ENCODE measurements at regions not wholly inside any gene's neighbourhood (a gene's known extent, or its start where the extent isn't known, plus 50 kb on each side); places are given as distances from the start of the nearest gene placed in this dataset.
A peak's percentile ranks its signal among the peaks of the same experiment; 100 is the strongest.

GRCh38 chr3:107111872-107112271, 265.4 kb upstream of the CCDC54 start:
- Histone ChIP-seq H3K36me3 (ENCODE audit: control insufficient read depth, insufficient read depth, low read length) (no peaks in the 10 kb centered on the region), H3K27me3 (ENCODE audit: control insufficient read depth, insufficient read depth, low read length) (no peaks in the 10 kb centered on the region), H3K9me3 (ENCODE audit: control insufficient read depth, low read length) (no peaks in the 10 kb centered on the region), H3K4me2 (ENCODE audit: low read length) (no peak overlapping the region), H3K79me2 (no peaks in the 10 kb centered on the region), H2AFZ (no peak overlapping the region), H3K9ac (no peak overlapping the region), H3K4me1 (peaks cover 3% of the 10 kb centered on the region), H3K4me3 (ENCODE audit: low read depth, low read length) (no peak overlapping the region), H3K27ac (no peak overlapping the region)
- TF ChIP-seq, protein P1, sequence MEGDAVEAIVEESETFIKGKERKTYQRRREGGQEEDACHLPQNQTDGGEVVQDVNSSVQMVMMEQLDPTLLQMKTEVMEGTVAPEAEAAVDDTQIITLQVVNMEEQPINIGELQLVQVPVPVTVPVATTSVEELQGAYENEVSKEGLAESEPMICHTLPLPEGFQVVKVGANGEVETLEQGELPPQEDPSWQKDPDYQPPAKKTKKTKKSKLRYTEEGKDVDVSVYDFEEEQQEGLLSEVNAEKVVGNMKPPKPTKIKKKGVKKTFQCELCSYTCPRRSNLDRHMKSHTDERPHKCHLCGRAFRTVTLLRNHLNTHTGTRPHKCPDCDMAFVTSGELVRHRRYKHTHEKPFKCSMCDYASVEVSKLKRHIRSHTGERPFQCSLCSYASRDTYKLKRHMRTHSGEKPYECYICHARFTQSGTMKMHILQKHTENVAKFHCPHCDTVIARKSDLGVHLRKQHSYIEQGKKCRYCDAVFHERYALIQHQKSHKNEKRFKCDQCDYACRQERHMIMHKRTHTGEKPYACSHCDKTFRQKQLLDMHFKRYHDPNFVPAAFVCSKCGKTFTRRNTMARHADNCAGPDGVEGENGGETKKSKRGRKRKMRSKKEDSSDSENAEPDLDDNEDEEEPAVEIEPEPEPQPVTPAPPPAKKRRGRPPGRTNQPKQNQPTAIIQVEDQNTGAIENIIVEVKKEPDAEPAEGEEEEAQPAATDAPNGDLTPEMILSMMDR (IDR thresholded peaks at IDR 0.05): no peak

- Histone ChIP-seq H3K27ac (no peak overlapping the region), H3K4me1 (peaks cover 7% of the 10 kb centered on the region), H3K79me2 (no peaks in the 10 kb centered on the region), H3K9me3 (ENCODE audit: control insufficient read depth, low read length) (no peaks in the 10 kb centered on the region), H3K9ac (no peak overlapping the region), H3K4me2 (ENCODE audit: low read length) (no peak overlapping the region), H3K36me3 (ENCODE audit: control insufficient read depth, insufficient read depth, low read length) (no peaks in the 10 kb centered on the region), H2AFZ (no peak overlapping the region), H3K4me3 (ENCODE audit: low read depth, low read length) (no peak overlapping the region), H3K27me3 (ENCODE audit: control insufficient read depth, insufficient read depth, low read length) (no peaks in the 10 kb centered on the region)
- TF ChIP-seq, protein P1 (IDR thresholded peaks at IDR 0.05): no peak
Observed at GRCh38 chr3:107112356-107112755, 264.9 kb upstream of the CCDC54 start.

- H3K9me3 ChIP-seq (ENCODE audit: control insufficient read depth, low read length): no peaks in the 10 kb centered on the region
- H3K27ac ChIP-seq: no peak overlapping the region
- no peaks in the 10 kb centered on the region for H3K79me2 ChIP-seq
- H2AFZ ChIP-seq: no peak overlapping the region
- no peak overlapping the region for H3K9ac ChIP-seq
- H3K36me3 ChIP-seq (ENCODE audit: control insufficient read depth, insufficient read depth, low read length): no peaks in the 10 kb centered on the region
- no peaks in the 10 kb centered on the region for H3K27me3 ChIP-seq (ENCODE audit: control insufficient read depth, insufficient read depth, low read length)
- no peak overlapping the region for H3K4me3 ChIP-seq (ENCODE audit: low read depth, low read length)
- H3K4me1 ChIP-seq: peaks cover 15% of the 10 kb centered on the region
- no peak overlapping the region for H3K4me2 ChIP-seq (ENCODE audit: low read length)
- TF ChIP-seq, protein P1 (IDR thresholded peaks at IDR 0.05): no peak
Observed at GRCh38 chr3:107116251-107116650, 261.0 kb upstream of the CCDC54 start.

DNA sequence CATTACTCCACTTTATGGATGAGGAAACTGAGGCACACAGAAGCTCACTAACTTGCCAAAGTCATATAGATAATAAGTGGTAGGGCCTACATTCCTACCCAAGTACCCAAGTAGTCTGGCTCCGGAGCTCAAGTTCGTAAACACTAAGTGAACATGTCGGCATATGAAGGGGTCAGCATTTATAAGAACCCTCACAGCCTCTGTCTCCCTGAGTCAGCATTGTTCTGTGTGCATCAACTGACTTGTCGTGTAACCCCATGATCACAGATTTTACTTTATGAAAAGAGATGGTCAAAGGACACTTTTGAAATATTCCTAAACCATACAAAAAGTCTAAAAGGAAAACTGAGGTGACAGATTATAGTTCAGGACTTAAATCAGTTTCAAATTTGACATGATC, 260.1 kb upstream of the CCDC54 start:
- H3K27ac ChIP-seq: no peak overlapping the region
- peak overlapping the region; percentile 13 for H2AFZ ChIP-seq
- H3K4me3 ChIP-seq (ENCODE audit: low read depth, low read length): no peak overlapping the region
- peaks cover 12% of the 10 kb centered on the region for H3K4me1 ChIP-seq
- TF ChIP-seq, protein P1 (IDR thresholded peaks at IDR 0.05): no peak
- H3K27me3 ChIP-seq (ENCODE audit: control insufficient read depth, insufficient read depth, low read length): no peaks in the 10 kb centered on the region
- H3K9me3 ChIP-seq (ENCODE audit: control insufficient read depth, low read length): no peaks in the 10 kb centered on the region
- no peak overlapping the region for H3K9ac ChIP-seq
- no peaks in the 10 kb centered on the region for H3K79me2 ChIP-seq
- H3K36me3 ChIP-seq (ENCODE audit: control insufficient read depth, insufficient read depth, low read length): no peaks in the 10 kb centered on the region
- no peak overlapping the region for H3K4me2 ChIP-seq (ENCODE audit: low read length)

- H3K27ac ChIP-seq: peak overlapping the region; percentile 52
- H3K27me3 ChIP-seq (ENCODE audit: control insufficient read depth, insufficient read depth, low read length): no peaks in the 10 kb centered on the region
- H3K4me2 ChIP-seq (ENCODE audit: low read length): no peak overlapping the region
- H3K79me2 ChIP-seq: no peaks in the 10 kb centered on the region
- no peak overlapping the region for H3K9ac ChIP-seq
- peaks cover 12% of the 10 kb centered on the region for H3K4me1 ChIP-seq
- TF ChIP-seq, protein P1 (IDR thresholded peaks at IDR 0.05): peak; percentile 68
- H3K9me3 ChIP-seq (ENCODE audit: control insufficient read depth, low read length): no peaks in the 10 kb centered on the region
- peak overlapping the region; percentile 68 for H2AFZ ChIP-seq
- no peak overlapping the region for H3K4me3 ChIP-seq (ENCODE audit: low read depth, low read length)
- no peaks in the 10 kb centered on the region for H3K36me3 ChIP-seq (ENCODE audit: control insufficient read depth, insufficient read depth, low read length)
Observed at GRCh38 chr3:107117922-107118536, 259.2 kb upstream of the CCDC54 start.

Measured in parathyroid adenoma (tissue), 2 donors.